GM12892 (cell line): ENCODE measurements at regions not wholly inside any gene's neighbourhood (a gene's known extent, or its start where the extent isn't known, plus 50 kb on each side); places are given as distances from the start of the nearest gene placed in this dataset.

Experiments
- DNase-seq: peaks from one replicate; pipeline ENCODE4 v3.0.0; 2011; ENCODE audit not compliant: insufficient read length
- FAIRE-seq: peaks from 2 replicates; lab custom pipeline; 2011; peaks lifted over from hg19 to GRCh38; lab: Jason Lieb, UNC
- POLR2A ChIP-seq: IDR thresholded peaks from 2 replicates; pipeline ENCODE4 v1.6.1; 2011; ENCODE audit warnings: low read depth, low read length, control low read depth
- POLR2AphosphoS5 ChIP-seq: IDR thresholded peaks from 2 replicates; pipeline ENCODE4 v1.6.1; 2011; ENCODE audit warnings: low read depth, low read length, control low read depth
- TAF1 ChIP-seq: IDR thresholded peaks from 2 replicates; pipeline ENCODE4 v1.6.1; 2011; ENCODE audit warnings: low read depth, mild to moderate bottlenecking, control low read depth, low read length, borderline replicate concordance

- FAIRE-seq: no peak
- TF ChIP-seq TAF1: no peak
- TF ChIP-seq POLR2AphosphoS5: no peak
- no peak for TF ChIP-seq POLR2A
- no peak for DNase-seq
Observed at GRCh38 chr3:164550857-164551256, 527.4 kb downstream of the SI start.

- DNase-seq (no peak), FAIRE-seq (no peak)
- TF ChIP-seq POLR2A: no peak
- TF ChIP-seq POLR2AphosphoS5: no peak
- no peak for TF ChIP-seq TAF1
Observed at GRCh38 chr3:164539215-164539614, 539.1 kb downstream of the SI start.

DNA sequence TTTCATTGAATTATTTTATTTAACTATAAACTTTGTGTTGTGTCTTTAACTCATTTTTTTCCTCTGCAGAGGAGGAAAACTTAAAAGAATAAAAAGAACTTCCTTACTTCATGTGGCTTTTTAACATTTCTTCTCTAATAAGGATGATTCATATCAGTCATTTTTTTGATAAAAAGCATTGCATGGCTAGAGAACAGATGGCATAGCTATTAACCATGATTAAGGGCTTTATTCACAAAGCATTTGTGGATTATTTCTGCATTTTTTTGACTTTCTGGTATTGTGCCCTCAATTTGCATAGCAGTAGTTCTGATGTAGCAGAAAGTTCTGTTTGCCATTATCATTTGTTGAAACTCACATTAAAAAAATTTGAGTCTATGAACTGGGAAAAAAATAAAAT lies 540.8 kb downstream of the SI start:
- TF ChIP-seq TAF1 (no peak), POLR2AphosphoS5 (no peak), POLR2A (no peak)
- DNase-seq (no peak), FAIRE-seq (no peak)

DNA sequence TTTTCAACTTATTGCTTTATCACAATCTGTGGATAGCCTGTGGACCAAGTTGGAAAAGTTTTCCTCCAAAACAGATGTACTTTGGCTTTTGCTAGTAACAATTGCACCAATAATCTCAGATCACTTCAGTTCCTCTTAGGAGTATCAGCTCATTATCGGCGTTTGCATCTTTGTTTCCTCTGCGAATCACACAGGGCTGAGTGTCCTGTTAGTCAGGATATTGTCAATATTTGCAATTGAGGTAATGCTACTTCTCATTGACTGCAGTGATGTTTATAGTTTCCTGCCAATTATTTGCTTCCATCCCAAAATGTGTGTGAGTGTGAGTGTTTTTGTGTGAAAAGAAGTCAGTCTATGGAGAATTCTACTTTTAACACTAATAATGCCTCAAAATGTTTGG lies 545.0 kb downstream of the SI start:
- no peak for TF ChIP-seq TAF1
- TF ChIP-seq POLR2AphosphoS5: no peak
- TF ChIP-seq POLR2A: no peak
- DNase-seq: no peak
- no peak for FAIRE-seq

DNA sequence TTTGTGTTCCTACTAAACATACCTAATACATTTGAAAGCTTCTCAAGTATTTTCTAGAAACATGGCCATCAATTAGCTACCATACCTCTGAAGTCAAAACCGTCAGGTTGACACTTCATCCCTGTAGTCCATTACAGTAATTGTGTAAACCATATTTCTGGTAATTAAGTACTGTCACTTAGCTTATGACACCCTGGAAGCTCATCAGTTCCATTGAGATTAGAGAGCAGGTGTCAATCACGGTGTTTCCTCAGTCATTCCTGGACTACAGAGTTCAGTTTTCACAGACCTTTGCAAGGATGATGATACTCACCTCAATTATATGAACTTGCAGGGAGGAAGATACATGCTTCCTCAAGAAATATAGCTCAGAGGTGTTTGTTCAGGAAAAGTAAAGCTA lies 552.0 kb downstream of the SI start:
- DNase-seq: no peak
- TF ChIP-seq POLR2AphosphoS5: no peak
- TF ChIP-seq TAF1: no peak
- no peak for TF ChIP-seq POLR2A
- no peak for FAIRE-seq

DNA sequence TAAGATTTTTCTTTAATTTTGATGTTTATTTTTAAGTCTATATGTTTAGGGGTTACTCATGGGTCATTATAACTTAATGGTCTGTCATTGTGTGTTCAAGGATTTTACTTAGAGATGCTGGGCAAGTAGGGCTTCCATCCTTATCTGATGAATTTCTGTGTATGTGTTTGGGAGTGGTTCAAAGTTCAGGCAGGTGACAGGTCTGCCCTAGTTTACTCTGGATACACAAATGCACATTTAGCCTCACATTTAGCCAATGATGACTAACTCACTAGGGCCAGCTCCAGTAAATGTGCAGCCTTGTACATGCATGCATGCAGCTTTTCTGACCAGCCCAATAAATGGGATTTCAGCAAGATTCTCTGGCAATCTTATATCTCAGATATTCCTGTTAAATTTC lies 554.1 kb downstream of the SI start:
- DNase-seq (no peak), FAIRE-seq (no peak)
- TF ChIP-seq TAF1: no peak
- no peak for TF ChIP-seq POLR2A

DNA sequence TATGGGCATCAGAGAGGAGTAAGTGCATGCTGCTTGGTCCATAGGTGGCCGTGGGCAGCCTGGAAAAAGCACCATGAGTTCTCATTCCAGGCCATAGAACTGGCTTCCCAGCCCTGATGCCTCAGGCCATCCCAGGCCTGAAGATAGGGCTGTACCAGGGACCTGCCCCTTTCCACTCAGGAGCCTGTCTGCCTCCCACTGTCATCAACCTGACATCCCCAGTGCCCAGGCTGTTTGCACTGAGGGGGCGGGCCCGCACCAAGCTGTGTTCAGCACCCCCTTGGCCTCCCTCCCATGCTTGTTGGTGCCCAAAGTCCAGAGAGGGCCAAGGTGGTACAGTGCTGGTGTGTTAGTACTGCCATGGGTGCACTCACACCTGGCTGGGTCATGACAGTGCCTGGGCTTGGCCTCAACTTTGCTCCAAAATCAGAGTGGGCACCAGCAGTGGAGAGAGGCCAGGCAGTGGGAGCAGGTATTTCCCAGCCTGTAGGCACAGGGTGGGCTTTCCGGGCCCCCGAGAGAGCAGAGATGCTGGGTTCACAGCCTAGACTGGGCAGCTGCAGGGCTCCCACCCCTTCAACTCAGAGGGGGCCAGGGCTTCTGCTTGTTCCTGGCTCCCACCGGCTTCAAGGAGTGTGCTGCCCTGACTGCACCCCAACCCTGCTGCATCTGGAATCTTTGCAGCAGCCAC lies 556.1 kb downstream of the SI start:
- FAIRE-seq: no peak
- DNase-seq: no peak
- no peak for TF ChIP-seq TAF1

- DNase-seq (no peak), FAIRE-seq (no peak)
- no peak for TF ChIP-seq POLR2AphosphoS5
- no peak for TF ChIP-seq TAF1
- no peak for TF ChIP-seq POLR2A
Observed at GRCh38 chr3:164521644-164522043, 556.7 kb downstream of the SI start.

- TF ChIP-seq POLR2AphosphoS5 (no peak), POLR2A (no peak), TAF1 (no peak)
- FAIRE-seq (no peak), DNase-seq (no peak)
Observed at GRCh38 chr3:164521139-164521538, 557.2 kb downstream of the SI start.

- DNase-seq (no peak), FAIRE-seq (no peak)
- TF ChIP-seq POLR2A: no peak
- no peak for TF ChIP-seq POLR2AphosphoS5
- TF ChIP-seq TAF1: no peak
Observed at GRCh38 chr3:164515256-164515655, 563.0 kb downstream of the SI start.

GRCh38 chr3:164514576-164514975 lies 563.7 kb downstream of the SI start:
- no peak for FAIRE-seq
- no peak for DNase-seq
- TF ChIP-seq POLR2A: no peak
- no peak for TF ChIP-seq POLR2AphosphoS5
- TF ChIP-seq TAF1: no peak

- no peak for FAIRE-seq
- DNase-seq: no peak
- TF ChIP-seq POLR2AphosphoS5 (no peak), POLR2A (no peak), TAF1 (no peak)
Observed at GRCh38 chr3:164507886-164508285, 570.4 kb downstream of the SI start.

DNA sequence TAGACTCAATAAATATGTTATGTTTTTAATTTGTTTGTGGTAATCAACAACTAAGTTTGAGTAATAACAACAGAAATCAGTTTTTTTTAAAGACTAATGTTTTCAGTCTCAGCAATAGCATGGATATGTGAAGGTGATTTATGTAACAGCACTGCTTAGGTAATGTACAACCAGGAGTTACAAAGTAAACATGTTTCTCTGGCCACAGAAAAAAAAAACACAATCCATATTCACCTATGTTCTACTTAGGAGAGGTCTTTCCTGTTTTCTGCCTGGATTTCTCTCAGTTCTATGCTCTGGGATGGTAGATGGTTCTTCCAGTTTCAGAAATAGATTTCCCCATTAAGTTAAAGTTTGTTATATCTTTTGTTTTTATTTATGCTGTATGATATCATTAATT lies 579.4 kb downstream of the SI start:
- no peak for DNase-seq
- no peak for TF ChIP-seq POLR2AphosphoS5
- TF ChIP-seq POLR2A: no peak
- TF ChIP-seq TAF1: no peak
- no peak for FAIRE-seq
